Neutrophil (primary cell): ENCODE measurements at regions not wholly inside any gene's neighbourhood (a gene's known extent, or its start where the extent isn't known, plus 50 kb on each side); places are given as distances from the start of the nearest gene placed in this dataset.

Experiments used
- H3K27ac ChIP-seq: fragments of 200-600 bp; sonication (generic); 2 replicates; pipeline ENCODE4 v1.5.1; 2016; ENCODE audit warnings: mild to moderate bottlenecking, moderate library complexity
- H3K27me3 ChIP-seq: fragments of 200-600 bp; sonication (generic); 2 replicates; pipeline ENCODE4 v1.6.0; 2016; ENCODE audit warnings: mild to moderate bottlenecking
- H3K36me3 ChIP-seq: fragments of 200-600 bp; sonication (generic); 2 replicates; pipeline ENCODE4 v1.5.1; 2017
- H3K4me1 ChIP-seq, 2 experiments: fragments of 200-600 bp in 1 of 2; sonication (generic) in 1 of 2; 1 replicate in 1 of 2; 2 replicates in 1 of 2; pipeline versions ENCODE4 v1.5.1 to v1.6.1; 2013 to 2016; ENCODE audit warnings: low read depth in 1 of 2, low read length in 1 of 2, mild to moderate bottlenecking in 1 of 2, moderate library complexity in 1 of 2; ENCODE audit not compliant: control insufficient read depth in 1 of 2, insufficient read depth in 1 of 2
- H3K4me3 ChIP-seq, 2 experiments: fragments of 200-600 bp in 1 of 2; sonication (generic) in 1 of 2; 1 replicate in 1 of 2; 2 replicates in 1 of 2; pipeline ENCODE4 v1.5.1; 2013 to 2016; ENCODE audit warnings: low read depth in 1 of 2, low read length in 1 of 2, mild to moderate bottlenecking in 1 of 2, moderate library complexity in 1 of 2
- H3K9me3 ChIP-seq: fragments of 200-600 bp; sonication (generic); 2 replicates; pipeline ENCODE4 v1.5.1; 2016
- CTCF ChIP-seq: fragments of 200-600 bp; sonication (generic); IDR thresholded peaks from 2 replicates; pipeline ENCODE4 v1.5.1; 2016; ENCODE audit warnings: antibody characterized with exemption

- no peaks in the 10 kb centered on the region for H3K4me1 ChIP-seq
- H3K27me3 ChIP-seq = no peaks in the 10 kb centered on the region
- H3K36me3 ChIP-seq = no peaks in the 10 kb centered on the region
- H3K4me3 ChIP-seq = no peak overlapping the region
- H3K27ac ChIP-seq = no peak overlapping the region
- TF ChIP-seq CTCF = no peak
- H3K9me3 ChIP-seq = no peaks in the 10 kb centered on the region
These were observed 176.9 kb downstream of the UBE2E3 start for GRCh38 chr2:181157326-181157725.

DNA sequence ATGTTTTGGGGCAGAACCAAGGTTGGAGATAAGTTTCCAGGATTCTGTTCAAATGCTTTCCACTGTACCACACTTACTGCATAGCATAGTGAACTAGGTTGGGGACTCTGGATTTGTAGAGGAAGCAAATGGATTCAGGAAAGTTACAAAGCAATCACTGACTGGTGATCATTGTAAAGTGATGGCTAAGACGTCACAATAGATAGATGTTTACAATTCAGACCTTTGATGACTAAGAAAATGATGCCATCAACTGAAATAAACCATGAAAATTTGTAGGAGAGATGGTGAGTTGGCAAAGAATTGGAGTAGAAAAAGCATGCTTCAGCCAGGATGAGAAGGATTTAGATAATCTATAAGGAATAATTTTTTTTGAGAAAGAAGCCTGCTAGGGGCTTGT is 178.0 kb downstream of the UBE2E3 start:
- no peak overlapping the region for H3K27ac ChIP-seq
- no peaks in the 10 kb centered on the region for H3K27me3 ChIP-seq
- no peak for TF ChIP-seq CTCF
- no peaks in the 10 kb centered on the region for H3K36me3 ChIP-seq
- H3K4me1 ChIP-seq = no peaks in the 10 kb centered on the region
- H3K4me3 ChIP-seq = no peak overlapping the region
- no peaks in the 10 kb centered on the region for H3K9me3 ChIP-seq

- Histone ChIP-seq H3K36me3 (no peaks in the 10 kb centered on the region), H3K4me3 (no peak overlapping the region), H3K4me1 (no peaks in the 10 kb centered on the region), H3K27ac (no peak overlapping the region), H3K27me3 (no peaks in the 10 kb centered on the region), H3K9me3 (no peaks in the 10 kb centered on the region)
- TF ChIP-seq CTCF = no peak
These were observed 181.2 kb downstream of the UBE2E3 start for GRCh38 chr2:181161615-181162014.

DNA sequence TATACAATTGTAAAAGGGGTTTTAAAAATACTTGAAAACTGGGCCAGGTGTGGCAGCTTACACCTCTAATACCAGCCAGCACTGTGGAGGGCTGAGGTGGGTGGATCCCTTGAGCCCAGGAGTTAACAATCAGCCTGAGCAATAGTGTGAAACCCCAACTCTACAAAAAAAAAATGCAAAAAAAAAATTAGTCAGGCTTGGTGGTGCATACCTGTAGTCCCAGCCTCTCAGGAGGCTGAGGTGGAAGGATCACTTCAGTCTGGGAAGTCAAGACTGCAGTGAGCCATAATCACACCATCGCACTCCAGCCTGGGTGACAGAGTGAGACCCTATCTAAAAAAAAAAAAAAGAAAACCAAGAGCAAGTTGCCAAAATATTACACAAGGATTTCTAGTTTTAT is 182.7 kb downstream of the UBE2E3 start:
- Histone ChIP-seq H3K4me3 (no peak overlapping the region), H3K27me3 (no peaks in the 10 kb centered on the region), H3K27ac (no peak overlapping the region), H3K9me3 (no peaks in the 10 kb centered on the region), H3K36me3 (no peaks in the 10 kb centered on the region), H3K4me1 (no peaks in the 10 kb centered on the region)
- no peak for TF ChIP-seq CTCF

DNA sequence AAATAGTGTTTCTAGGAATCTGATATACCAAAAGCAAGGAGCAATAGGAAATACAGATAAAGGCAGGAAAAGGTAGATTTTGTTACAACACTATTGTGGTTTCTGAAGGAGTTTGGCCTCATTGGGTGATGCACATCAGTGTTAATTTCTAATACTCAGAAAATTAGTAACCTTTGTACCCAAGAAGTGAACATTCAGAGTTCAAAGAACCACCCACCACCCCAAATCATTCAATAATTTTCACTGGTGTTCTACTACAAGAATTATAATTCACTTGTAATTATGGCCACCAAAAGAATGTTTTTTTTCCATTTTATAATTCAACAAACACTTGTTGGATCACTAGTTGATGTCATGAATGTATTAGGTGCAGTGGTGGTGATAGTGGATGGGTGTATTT is 183.3 kb downstream of the UBE2E3 start:
- Histone ChIP-seq H3K9me3 (no peaks in the 10 kb centered on the region), H3K27me3 (no peaks in the 10 kb centered on the region), H3K36me3 (no peaks in the 10 kb centered on the region), H3K4me1 (no peaks in the 10 kb centered on the region), H3K27ac (no peak overlapping the region), H3K4me3 (no peak overlapping the region)
- TF ChIP-seq CTCF = no peak

GRCh38 chr2:181164699-181165098 is 184.3 kb downstream of the UBE2E3 start:
- Histone ChIP-seq H3K27ac (no peak overlapping the region), H3K27me3 (no peaks in the 10 kb centered on the region), H3K9me3 (no peaks in the 10 kb centered on the region), H3K4me3 (no peak overlapping the region), H3K36me3 (no peaks in the 10 kb centered on the region), H3K4me1 (no peaks in the 10 kb centered on the region)
- TF ChIP-seq CTCF = no peak
